A549 (cell line): ENCODE measurements at regions not wholly inside any gene's neighbourhood (a gene's known extent, or its start where the extent isn't known, plus 50 kb on each side); places are given as distances from the start of the nearest gene placed in this dataset.

ENCODE experiments used
- ATAC-seq, 2 experiments: fragments of 200-7000 bp in 1 of 2; fragments of >200 bp in 1 of 2; cut with Nextera tagmentation in 1 of 2; cut with Tn5 transposase in 1 of 2; 3 replicates each; pipeline versions ENCODE4 v1.8.0 to v1.9.1; 2018 to 2020; ENCODE audit warnings: mild to moderate bottlenecking in 1 of 2, moderate library complexity in 1 of 2
- CTCF ChIA-PET: fragments of 300-600 bp; sonication (Branson Sonifier 250); formaldehyde crosslinking; extraction: SDS; loops from one replicate; lab custom pipeline; 2021; ENCODE audit warnings: antibody characterized with exemption, inconsistent platforms; lab: Yijun Ruan, JAX
- POLR2A ChIA-PET: fragments of 350-600 bp; formaldehyde crosslinking; extraction: SDS; loops from one replicate; lab custom pipeline; 2021; ENCODE audit warnings: antibody characterized with exemption, inconsistent platforms; lab: Yijun Ruan, JAX
- DNase-seq, 2 experiments: peaks; one replicate each; pipeline versions ENCODE4 v3.0.0 to v3.0.0-alpha.2; 2011 to 2016; ENCODE audit warnings: low read depth in 1 of 2, low spot score in 1 of 2
- FAIRE-seq: peaks from 2 replicates; lab custom pipeline; 2011; peaks lifted over from hg19 to GRCh38; lab: Jason Lieb, UNC
- H3K27ac ChIP-seq, 2 experiments: fragments of >200 bp; sonication (Bioruptor Twin); formaldehyde crosslinking; 3 replicates each; pipeline ENCODE4 v1.5.1; 2016 to 2017
- H3K4me1 ChIP-seq: fragments of >200 bp; sonication (Bioruptor Twin); formaldehyde crosslinking; 3 replicates; pipeline ENCODE4 v1.6.1; 2016
- H3K4me2 ChIP-seq: fragments of >200 bp; sonication (Bioruptor Twin); formaldehyde crosslinking; 3 replicates; pipeline ENCODE4 v1.6.1; 2016
- H3K4me3 ChIP-seq: fragments of >200 bp; sonication (Bioruptor Twin); formaldehyde crosslinking; 3 replicates; pipeline ENCODE4 v1.5.1; 2016
- H3K9me3 ChIP-seq: fragments of >200 bp; sonication (Bioruptor Twin); formaldehyde crosslinking; 3 replicates; pipeline ENCODE4 v1.6.1; 2016
- CTCF ChIP-seq: fragments of >200 bp; sonication (Bioruptor Twin); formaldehyde crosslinking; IDR thresholded peaks from 3 replicates; pipeline ENCODE4 v1.5.1; 2016
- ESRRA ChIP-seq: fragments of 150-350 bp; IDR thresholded peaks from 2 replicates; pipeline ENCODE4 v1.6.1; 2014; ENCODE audit warnings: mild to moderate bottlenecking, low read length, borderline replicate concordance
- FOSB ChIP-seq: fragments of 250-450 bp; sonication (Bioruptor Pico); IDR thresholded peaks from 2 replicates; pipeline ENCODE4 v1.5.0; 2020; ENCODE audit warnings: mild to moderate bottlenecking, moderate library complexity
- FOSL2 ChIP-seq, 2 experiments: fragments of 450-650 bp in 1 of 2; fragments of >200 bp in 1 of 2; sonication (Bioruptor Twin) in 1 of 2; formaldehyde crosslinking; IDR thresholded peaks; 2 replicates each; pipeline versions ENCODE4 v1.5.0 to v1.6.1; 2016 to 2020; ENCODE audit warnings: mild to moderate bottlenecking in 1 of 2, moderate library complexity in 1 of 2
- HDAC2 ChIP-seq: fragments of 200-600 bp; sonication (generic); IDR thresholded peaks from 2 replicates; pipeline ENCODE4 v1.6.1; 2016
- HMGXB4 ChIP-seq: fragments of 250-450 bp; sonication (Bioruptor Pico); IDR thresholded peaks from 2 replicates; pipeline ENCODE4 v1.5.0; 2021; ENCODE audit warnings: mild to moderate bottlenecking, moderate library complexity, borderline replicate concordance
- HOXB13 ChIP-seq: fragments of 250-450 bp; sonication (Bioruptor Pico); IDR thresholded peaks from 2 replicates; pipeline ENCODE4 v1.5.0; 2020; ENCODE audit warnings: low read depth, mild to moderate bottlenecking, moderate library complexity
- JUN ChIP-seq, 2 experiments: fragments of >200 bp; sonication (Bioruptor Twin); formaldehyde crosslinking; IDR thresholded peaks; 2 replicates in 1 of 2; 3 replicates in 1 of 2; pipeline ENCODE4 v1.6.1; 2016 to 2017
- JUNB ChIP-seq: fragments of >200 bp; sonication (Bioruptor Twin); formaldehyde crosslinking; IDR thresholded peaks from 2 replicates; pipeline ENCODE4 v1.6.1; 2016
- PBX3 ChIP-seq: IDR thresholded peaks from 2 replicates; pipeline ENCODE4 v1.6.1; 2012
- RAD21 ChIP-seq, 2 experiments: fragments of >200 bp in 1 of 2; sonication (Bioruptor Twin) in 1 of 2; formaldehyde crosslinking in 1 of 2; IDR thresholded peaks in 1 of 2; conservative IDR thresholded peaks in 1 of 2; 2 replicates in 1 of 2; 3 replicates in 1 of 2; pipeline ENCODE4 v1.6.1; 2012 to 2018; ENCODE audit warnings: inconsistent platforms in 1 of 2
- RARB ChIP-seq: fragments of 250-450 bp; sonication (Bioruptor Pico); IDR thresholded peaks from 2 replicates; pipeline ENCODE4 v1.8.0; 2021; ENCODE audit warnings: mild to moderate bottlenecking, moderate library complexity
- RCOR1 ChIP-seq: fragments of 150-350 bp; IDR thresholded peaks from 2 replicates; pipeline ENCODE4 v1.6.1; 2014; ENCODE audit warnings: antibody characterized with exemption, low read length, low read depth
- RNF2 ChIP-seq: fragments of 200-600 bp; sonication (generic); IDR thresholded peaks from 2 replicates; pipeline ENCODE4 v1.6.1; 2016; ENCODE audit warnings: low read depth, mild to moderate bottlenecking, antibody characterized with exemption, moderate library complexity, borderline replicate concordance
- SREBF2 ChIP-seq: fragments of 450-650 bp; IDR thresholded peaks from 2 replicates; pipeline ENCODE4 v1.6.1; 2014; ENCODE audit warnings: mild to moderate bottlenecking, moderate library complexity
- TFCP2L1 ChIP-seq: fragments of 250-450 bp; sonication (Bioruptor Pico); IDR thresholded peaks from 2 replicates; pipeline ENCODE4 v1.5.0; 2021; ENCODE audit warnings: mild to moderate bottlenecking
- ZC3H11A ChIP-seq: fragments of 450-650 bp; IDR thresholded peaks from 2 replicates; pipeline ENCODE4 v1.6.1; 2014; ENCODE audit warnings: antibody characterized with exemption, mild to moderate bottlenecking
- ZFP36 ChIP-seq: fragments of 450-650 bp; IDR thresholded peaks from 2 replicates; pipeline ENCODE4 v1.6.1; 2014; ENCODE audit warnings: borderline replicate concordance; ENCODE audit not compliant: partially characterized antibody
- ZSCAN20 ChIP-seq: fragments of 250-450 bp; sonication (Bioruptor Pico); IDR thresholded peaks from 2 replicates; pipeline ENCODE4 v1.8.0; 2022; ENCODE audit warnings: mild to moderate bottlenecking, moderate library complexity
- WGBS: methylation state at CpG from one replicate; pipeline ENCODE4 v1.1.6; 2017; ENCODE audit errors: missing lambda C conversion rate; 5-methylcytosine and 5-hydroxymethylcytosine counted together
- TF ChIP-seq, protein P1 (sequence below): fragments of >200 bp; sonication (Bioruptor Twin); formaldehyde crosslinking; IDR thresholded peaks from 2 replicates; pipeline ENCODE4 v1.6.1; 2016

DNA sequence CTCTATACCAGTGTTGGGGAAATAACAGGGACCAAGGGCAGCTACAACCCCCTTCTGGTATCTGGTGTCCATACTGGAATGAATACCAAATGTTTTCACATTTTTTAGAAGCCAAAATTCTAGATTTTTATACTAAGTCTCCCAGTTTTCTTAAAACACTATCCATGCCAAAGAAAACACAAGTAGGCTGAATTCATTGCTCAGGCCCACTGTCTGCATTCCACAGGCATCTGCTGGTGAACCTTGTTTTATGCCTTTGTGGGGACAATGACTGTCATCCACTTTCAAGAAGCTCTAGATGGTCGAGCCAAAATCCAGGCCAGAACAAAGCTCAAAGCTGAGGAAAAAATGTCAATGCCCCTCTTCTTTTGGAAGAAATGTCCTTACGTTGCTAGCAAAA lies 213.4 kb upstream of the RASGEF1B start (continued):
- TF ChIP-seq, protein P1, sequence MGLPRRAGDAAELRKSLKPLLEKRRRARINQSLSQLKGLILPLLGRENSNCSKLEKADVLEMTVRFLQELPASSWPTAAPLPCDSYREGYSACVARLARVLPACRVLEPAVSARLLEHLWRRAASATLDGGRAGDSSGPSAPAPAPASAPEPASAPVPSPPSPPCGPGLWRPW = no peak
- TF ChIP-seq, all 56 proteins: peak for 0

DNA sequence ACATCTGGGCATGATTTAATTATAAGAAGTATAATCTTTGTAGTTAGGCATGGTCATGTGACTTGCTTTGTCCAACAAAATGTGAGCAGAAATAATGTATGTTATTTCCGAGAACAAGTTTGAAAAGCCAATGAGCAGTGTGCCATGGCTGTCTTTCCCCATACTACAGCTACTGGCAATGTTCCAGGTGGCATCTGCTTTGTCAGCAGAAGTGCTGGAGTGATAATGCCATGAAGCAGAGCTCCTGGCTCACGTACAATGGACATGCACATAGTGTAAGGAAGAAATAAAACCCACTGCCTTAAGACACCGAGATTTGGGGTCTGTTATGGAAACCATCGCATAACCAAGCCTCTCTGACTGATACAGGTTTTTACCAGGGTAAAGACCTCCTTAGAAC lies 212.6 kb upstream of the RASGEF1B start:
- TF ChIP-seq PBX3 (no peak), HOXB13 (CRISPR knock-in tag) (no peak), FOSL2 (IDR thresholded peaks at IDR 0.05) (no peak), FOSL2 (CRISPR knock-in tag; IDR thresholded peaks at IDR 0.05) (no peak), HDAC2 (no peak), JUNB (no peak), FOSB (CRISPR knock-in tag) (no peak), ESRRA (no peak), TFCP2L1 (CRISPR knock-in tag) (no peak), ZFP36 (no peak), ZSCAN20 (CRISPR knock-in tag) (no peak), SREBF2 (no peak), CTCF (no peak), RNF2 (no peak), ZC3H11A (no peak)
- no peaks in the 10 kb centered on the region for H3K4me1 ChIP-seq
- no peak for DNase-seq
- H3K4me3 ChIP-seq = no peak overlapping the region
- no peak for ATAC-seq
- no peak overlapping the region for H3K27ac ChIP-seq
- POLR2A ChIA-PET = no interaction called here
- FAIRE-seq = no peak
- H3K9me3 ChIP-seq = no peaks in the 10 kb centered on the region
- H3K4me2 ChIP-seq = no peak overlapping the region
- CTCF ChIA-PET = no interaction called here
- WGBS = 29% methylated on average over 4 of the region's 4 CpGs

DNA sequence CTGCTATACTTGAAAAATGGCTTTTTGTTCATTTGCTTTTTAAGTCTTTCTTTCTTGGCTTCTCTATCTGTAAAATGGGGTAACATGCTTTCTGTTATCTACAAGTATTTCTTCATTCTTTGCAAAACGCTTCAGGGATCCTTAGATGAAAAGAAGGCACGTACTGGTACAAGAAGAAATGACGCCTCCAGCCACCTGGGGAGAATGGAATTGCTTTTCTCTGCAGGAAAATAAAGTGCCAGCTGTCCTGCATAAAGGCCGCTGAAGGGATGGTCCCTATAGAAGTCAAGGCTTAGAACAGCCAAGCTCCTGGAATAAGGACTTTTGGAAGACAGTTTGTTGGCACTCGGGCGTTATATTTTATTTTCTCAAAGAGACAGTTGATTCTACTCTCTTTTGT lies 210.8 kb upstream of the RASGEF1B start:
- no peak for ATAC-seq
- ChIA-PET CTCF (interaction anchor here (0.6 kb wide), 2 partner anchors 16 to 331 kb away, joined by 3 to 4 read pairs; no protein-coding TSS in a partner anchor), POLR2A (no interaction called here)
- no peak overlapping the region for H3K27ac ChIP-seq
- no peaks in the 10 kb centered on the region for H3K9me3 ChIP-seq
- no peak for TF ChIP-seq HMGXB4 (CRISPR knock-in tag)
- no peak for TF ChIP-seq RAD21 (conservative IDR thresholded peaks at IDR 0.05 in 1 of 2, IDR thresholded peaks at IDR 0.05 in 1 of 2)
- TF ChIP-seq JUN (IDR thresholded peaks at IDR 0.05) = no peak
- TF ChIP-seq RCOR1 = no peak
- TF ChIP-seq RARB (CRISPR knock-in tag) = no peak
- DNase-seq = no peak
- no peak overlapping the region for H3K4me3 ChIP-seq
- no peaks in the 10 kb centered on the region for H3K4me1 ChIP-seq
- 22% methylated on average over 6 of the region's 6 CpGs for WGBS
- FAIRE-seq = no peak
- no peak overlapping the region for H3K4me2 ChIP-seq
